Breast epithelium (tissue), 4 donors: ENCODE measurements at regions not wholly inside any gene's neighbourhood (a gene's known extent, or its start where the extent isn't known, plus 50 kb on each side); places are given as distances from the start of the nearest gene placed in this dataset.

ENCODE experiments used
- DNase-seq, 2 donors: peaks; one replicate each; pipeline ENCODE4 v3.0.0-alpha.2; 2019; ENCODE audit warnings: low spot score in 2 of 2
- H3K27ac ChIP-seq, 2 donors: fragments of 200-600 bp; sonication (generic) in 1 of 2; one replicate each; pipeline ENCODE4 v1.5.1; 2016 to 2019; ENCODE audit warnings: mild to moderate bottlenecking in 1 of 2
- H3K27me3 ChIP-seq, 2 donors: fragments of 200-600 bp; sonication (generic) in 1 of 2; one replicate each; pipeline versions ENCODE4 v1.5.1 to v1.6.0; 2017 to 2019; ENCODE audit warnings: control low read depth in 1 of 2, mild to moderate bottlenecking in 1 of 2
- H3K36me3 ChIP-seq: fragments of 200-600 bp; one replicate; pipeline ENCODE4 v1.5.1; 2019
- H3K4me1 ChIP-seq, 2 donors: fragments of 200-600 bp; sonication (generic); one replicate each; pipeline ENCODE4 v1.5.1; 2016 to 2019; ENCODE audit warnings: control low read depth in 1 of 2
- H3K4me3 ChIP-seq, 3 donors: fragments of 200-600 bp; sonication (generic); 1 replicate in 2 of 3; 2 replicates in 1 of 3; pipeline ENCODE4 v1.5.1; 2016 to 2019; ENCODE audit warnings: mild to moderate bottlenecking in 3 of 3, moderate library complexity in 2 of 3
- H3K9me3 ChIP-seq, 2 donors: fragments of 200-600 bp; sonication (generic) in 1 of 2; one replicate each; pipeline ENCODE4 v1.5.1; 2016 to 2019; ENCODE audit warnings: control low read depth in 1 of 2
- CTCF ChIP-seq, 3 donors: fragments of 450-650 bp; IDR thresholded peaks; one replicate each; pipeline ENCODE4 v1.5.1; 2016 to 2017; ENCODE audit warnings: antibody characterized with exemption in 3 of 3, mild to moderate bottlenecking in 3 of 3, moderate library complexity in 3 of 3
- POLR2A ChIP-seq: fragments of 450-650 bp; IDR thresholded peaks from one replicate; pipeline ENCODE4 v1.6.1; 2016; ENCODE audit warnings: antibody characterized with exemption, mild to moderate bottlenecking, moderate library complexity
- POLR2AphosphoS5 ChIP-seq, 3 donors: sonication (generic); formaldehyde crosslinking; IDR thresholded peaks; one replicate each; pipeline ENCODE4 v1.6.1; 2017; ENCODE audit warnings: antibody characterized with exemption in 3 of 3
- intact Hi-C: fragments of 100-400 bp; cut with DNase I; formaldehyde crosslinking; loops from one replicate; pipeline ENCODE4 v1.15.1; 2023; ENCODE audit warnings: low total_unique reads

- Histone ChIP-seq H3K27me3 (no peaks in the 10 kb centered on the region), H3K9me3 (no peaks in the 10 kb centered on the region), H3K36me3 (no peaks in the 10 kb centered on the region), H3K4me3 (no peak overlapping the region), H3K4me1 (no peaks in the 10 kb centered on the region), H3K27ac (no peak overlapping the region)
- DNase-seq: no peak
- intact Hi-C loops: no loop called here
- TF ChIP-seq CTCF (IDR thresholded peaks at IDR 0.05) (no peak), POLR2AphosphoS5 (IDR thresholded peaks at IDR 0.05) (no peak), POLR2A (no peak)
Measured at GRCh38 chr2:209114588-209115240, 309.1 kb upstream of the MAP2 start.

GRCh38 chr2:209121691-209122090 lies 302.2 kb upstream of the MAP2 start:
- H3K36me3 ChIP-seq: no peaks in the 10 kb centered on the region
- TF ChIP-seq POLR2A (no peak), CTCF (IDR thresholded peaks at IDR 0.05) (no peak), POLR2AphosphoS5 (IDR thresholded peaks at IDR 0.05) (no peak)
- intact Hi-C loops: no loop called here
- no peaks in the 10 kb centered on the region for H3K9me3 ChIP-seq
- no peak overlapping the region for H3K27ac ChIP-seq
- no peak for DNase-seq
- no peak overlapping the region for H3K4me3 ChIP-seq
- H3K27me3 ChIP-seq: no peaks in the 10 kb centered on the region
- H3K4me1 ChIP-seq: no peaks in the 10 kb centered on the region

- Histone ChIP-seq H3K27me3 (no peaks in the 10 kb centered on the region), H3K4me1 (no peaks in the 10 kb centered on the region), H3K4me3 (no peak overlapping the region), H3K27ac (no peak overlapping the region), H3K36me3 (no peaks in the 10 kb centered on the region), H3K9me3 (no peaks in the 10 kb centered on the region)
- no peak for TF ChIP-seq CTCF (IDR thresholded peaks at IDR 0.05)
- no peak for TF ChIP-seq POLR2A
- TF ChIP-seq POLR2AphosphoS5 (IDR thresholded peaks at IDR 0.05): no peak
- intact Hi-C loops: no loop called here
- no peak for DNase-seq
Measured at GRCh38 chr2:209125291-209125690, 298.6 kb upstream of the MAP2 start.

- Histone ChIP-seq H3K27ac (no peak overlapping the region), H3K36me3 (no peaks in the 10 kb centered on the region), H3K4me1 (no peaks in the 10 kb centered on the region), H3K27me3 (no peaks in the 10 kb centered on the region), H3K4me3 (no peak overlapping the region), H3K9me3 (no peaks in the 10 kb centered on the region)
- DNase-seq: no peak
- intact Hi-C loops: no loop called here
- TF ChIP-seq POLR2AphosphoS5 (IDR thresholded peaks at IDR 0.05): no peak
- TF ChIP-seq CTCF (IDR thresholded peaks at IDR 0.05): no peak
- no peak for TF ChIP-seq POLR2A
Measured at GRCh38 chr2:209138079-209138478, 285.8 kb upstream of the MAP2 start.

GRCh38 chr2:209141142-209141541 lies 282.7 kb upstream of the MAP2 start:
- TF ChIP-seq CTCF (IDR thresholded peaks at IDR 0.05): no peak
- TF ChIP-seq POLR2AphosphoS5 (IDR thresholded peaks at IDR 0.05): no peak
- no peak for TF ChIP-seq POLR2A
- no peak overlapping the region for H3K27ac ChIP-seq

More at GRCh38 chr2:209141142-209141541, 282.7 kb upstream of the MAP2 start:
- H3K4me3 ChIP-seq: no peak overlapping the region
- H3K4me1 ChIP-seq: no peaks in the 10 kb centered on the region
- no peaks in the 10 kb centered on the region for H3K27me3 ChIP-seq
- no peak for DNase-seq
- intact Hi-C loops: no loop called here
- H3K36me3 ChIP-seq: no peaks in the 10 kb centered on the region
- H3K9me3 ChIP-seq: no peaks in the 10 kb centered on the region
